HCT116 (cell line): ENCODE measurements at regions not wholly inside any gene's neighbourhood (a gene's known extent, or its start where the extent isn't known, plus 50 kb on each side); places are given as distances from the start of the nearest gene placed in this dataset.

ENCODE experiments used
- ATAC-seq: fragments of 200-7000 bp; cut with Tn5 transposase; 2 replicates; pipeline ENCODE4 v1.9.1; 2020; ENCODE audit warnings: mild to moderate bottlenecking, moderate library complexity
- BruUV-seq: library from RNA; stranded (reverse); fragments of 400-500 nt; replicated peaks from 2 replicates; lab custom pipeline; 2021; lab: Mats Ljungman, UMichigan
- CTCF ChIA-PET: fragments of 300-600 bp; sonication (Branson Sonifier 250); formaldehyde crosslinking; loops from one replicate; lab custom pipeline; 2021; ENCODE audit warnings: antibody characterized with exemption; lab: Charles Lee
- POLR2A ChIA-PET: fragments of 300-600, 350-600 bp; sonication (Branson Sonifier 250); formaldehyde crosslinking; loops from one replicate; lab custom pipeline; 2021; ENCODE audit warnings: antibody characterized with exemption; lab: Charles Lee
- RAD21 ChIA-PET, 2 experiments: fragments of 300-600 bp; sonication (Branson Sonifier 250); formaldehyde crosslinking; loops; one replicate each; lab custom pipeline; 2023; ENCODE audit warnings: low total read pairs in 2 of 2; ENCODE audit not compliant: uncharacterized antibody in 2 of 2, unreplicated experiment in 2 of 2, low non-redundant PET in 1 of 2; lab: Charles Lee
- DNase-seq: peaks from one replicate; pipeline ENCODE4 v3.0.0-alpha.2; 2010; ENCODE audit warnings: low read depth, low spot score
- H2AFZ ChIP-seq: fragments of 200-600 bp; shearing (Covaris generic), sonication (generic); 2 replicates; pipeline ENCODE4 v1.6.1; 2017; ENCODE audit warnings: low read depth, mixed run types, mixed read lengths, antibody characterized with exemption, low read length; ENCODE audit not compliant: poor library complexity, severe bottlenecking
- H3K27ac ChIP-seq: 2 replicates; pipeline ENCODE4 v1.5.1; 2012; ENCODE audit warnings: low read depth, low read length
- H3K27me3 ChIP-seq: fragments of 200-600 bp; sonication (generic); 2 replicates; pipeline ENCODE4 v1.6.1; 2016; ENCODE audit warnings: mixed run types, low read length, mixed read lengths; ENCODE audit not compliant: insufficient read depth
- H3K36me3 ChIP-seq, 2 experiments: fragments of 200-500 bp in 1 of 2; fragments of 200-600 bp in 1 of 2; sonication (Bioruptor generic) in 1 of 2; sonication (generic) in 1 of 2; 2 replicates each; pipeline versions ENCODE4 v1.5.1 to v1.6.1; 2014 to 2016; ENCODE audit warnings: low read length in 2 of 2, inconsistent platforms in 1 of 2, mixed read lengths in 1 of 2, mixed run types in 1 of 2; ENCODE audit not compliant: insufficient read depth in 2 of 2, control insufficient read depth in 1 of 2
- H3K4me1 ChIP-seq, 2 experiments: fragments of 200-600 bp in 1 of 2; sonication (generic) in 1 of 2; 2 replicates each; pipeline versions ENCODE4 v1.5.1 to v1.6.1; 2012 to 2017; ENCODE audit warnings: low read length in 2 of 2, inconsistent platforms in 1 of 2, mild to moderate bottlenecking in 1 of 2, mixed read lengths in 1 of 2, mixed run types in 1 of 2, moderate library complexity in 1 of 2; ENCODE audit not compliant: insufficient read depth in 2 of 2, control insufficient read depth in 1 of 2
- H3K4me2 ChIP-seq: fragments of 200-600 bp; sonication (generic); 2 replicates; pipeline ENCODE4 v1.6.1; 2017; ENCODE audit warnings: mixed run types, low read length, mixed read lengths
- H3K4me3 ChIP-seq, 2 experiments: fragments of 200-600 bp in 1 of 2; sonication (generic) in 1 of 2; replicated peaks in 1 of 2; 2 replicates each; pipeline ENCODE4 v1.5.1; 2011 to 2016; ENCODE audit warnings: low read length in 2 of 2, control low read depth in 1 of 2, low read depth in 1 of 2, mild to moderate bottlenecking in 1 of 2, mixed read lengths in 1 of 2, mixed run types in 1 of 2
- H3K79me2 ChIP-seq: fragments of 200-600 bp; sonication (generic); 2 replicates; pipeline ENCODE4 v1.6.1; 2017; ENCODE audit warnings: mild to moderate bottlenecking, mixed run types, low read length, moderate library complexity, mixed read lengths; ENCODE audit not compliant: insufficient read depth
- H3K9ac ChIP-seq: fragments of 200-600 bp; sonication (generic); 2 replicates; pipeline ENCODE4 v1.6.1; 2016; ENCODE audit warnings: low read length, mixed read lengths
- H3K9me2 ChIP-seq: fragments of 200-600 bp; sonication (generic), shearing (Covaris generic); 2 replicates; pipeline ENCODE4 v1.6.1; 2017; ENCODE audit warnings: mixed run types, mild to moderate bottlenecking, moderate library complexity; ENCODE audit not compliant: insufficient read depth
- H3K9me3 ChIP-seq, 2 experiments: fragments of 200-500 bp in 1 of 2; fragments of 200-600 bp in 1 of 2; sonication (Bioruptor generic) in 1 of 2; sonication (generic) in 1 of 2; 2 replicates each; pipeline ENCODE4 v1.6.1; 2014 to 2017; ENCODE audit warnings: low read length in 2 of 2, mixed read lengths in 2 of 2, inconsistent platforms in 1 of 2, low read depth in 1 of 2, mild to moderate bottlenecking in 1 of 2, mixed run types in 1 of 2, moderate library complexity in 1 of 2; ENCODE audit not compliant: control insufficient read depth in 1 of 2, insufficient read depth in 1 of 2
- H4K20me1 ChIP-seq: fragments of 200-600 bp; sonication (generic), shearing (Covaris generic); 2 replicates; pipeline ENCODE4 v1.6.1; 2017; ENCODE audit warnings: mixed run types, mild to moderate bottlenecking, moderate library complexity; ENCODE audit not compliant: insufficient read depth
- ATF3 ChIP-seq: IDR thresholded peaks from 2 replicates; pipeline ENCODE4 v1.6.1; 2012
- CBX3 ChIP-seq: IDR thresholded peaks from 2 replicates; pipeline ENCODE4 v1.6.1; 2012; ENCODE audit warnings: low read depth
- CEBPB ChIP-seq: IDR thresholded peaks from 2 replicates; pipeline ENCODE4 v1.6.1; 2012; ENCODE audit warnings: low read depth
- ELF1 ChIP-seq: IDR thresholded peaks from 2 replicates; pipeline ENCODE4 v1.6.1; 2012; ENCODE audit warnings: low read depth, borderline replicate concordance
- EZH2 ChIP-seq: fragments of 200-600 bp; sonication (generic); IDR thresholded peaks from 2 replicates; pipeline ENCODE4 v1.6.1; 2017; ENCODE audit warnings: antibody characterized with exemption, mixed run types
- EZH2phosphoT487 ChIP-seq: fragments of 200-600 bp; IDR thresholded peaks from 2 replicates; pipeline ENCODE4 v1.6.1; 2018; ENCODE audit warnings: antibody characterized with exemption, borderline replicate concordance
- FOSL1 ChIP-seq: IDR thresholded peaks from 2 replicates; pipeline ENCODE4 v1.6.1; 2012; ENCODE audit warnings: low read depth
- MAX ChIP-seq: IDR thresholded peaks from 2 replicates; pipeline ENCODE4 v1.6.1; 2012
- POLR2A ChIP-seq: IDR thresholded peaks from 2 replicates; pipeline ENCODE4 v1.7.0; 2011; ENCODE audit warnings: borderline replicate concordance; ENCODE audit not compliant: insufficient read depth, insufficient read length; ENCODE audit errors: extremely low read depth
- RAD21 ChIP-seq: IDR thresholded peaks from 2 replicates; pipeline ENCODE4 v1.6.1; 2012; ENCODE audit warnings: low read depth, mild to moderate bottlenecking
- SIN3A ChIP-seq: IDR thresholded peaks from 2 replicates; pipeline ENCODE4 v1.6.1; 2012; ENCODE audit warnings: low read depth
- SP1 ChIP-seq: IDR thresholded peaks from 2 replicates; pipeline ENCODE4 v1.6.1; 2012; ENCODE audit warnings: low read depth
- SRF ChIP-seq: IDR thresholded peaks from 2 replicates; pipeline ENCODE4 v1.6.1; 2012; ENCODE audit warnings: low read depth
- TCF7L2 ChIP-seq: IDR thresholded peaks from 2 replicates; pipeline ENCODE4 v1.7.0; 2011; ENCODE audit warnings: borderline replicate concordance, inconsistent platforms; ENCODE audit not compliant: insufficient read depth, insufficient read length; ENCODE audit errors: extremely low read depth
- YY1 ChIP-seq: IDR thresholded peaks from 2 replicates; pipeline ENCODE4 v1.6.1; 2011; ENCODE audit warnings: low read length, low read depth, moderate library complexity, mild to moderate bottlenecking; ENCODE audit not compliant: insufficient replicate concordance; ENCODE audit errors: extremely low read depth
- ZBTB33 ChIP-seq: IDR thresholded peaks from 2 replicates; pipeline ENCODE4 v1.6.1; 2011; ENCODE audit warnings: mild to moderate bottlenecking, low read length, moderate library complexity; ENCODE audit not compliant: insufficient replicate concordance; ENCODE audit errors: extremely low read depth
- ZFX ChIP-seq: fragments of 450-650 bp; IDR thresholded peaks from 2 replicates; pipeline ENCODE4 v1.6.1; 2017
- ZNF274 ChIP-seq: fragments of 200-500 bp; sonication (Bioruptor generic); IDR thresholded peaks from 2 replicates; pipeline ENCODE4 v1.6.1; 2014; ENCODE audit warnings: mild to moderate bottlenecking, low read depth, low read length, inconsistent platforms
- intact Hi-C: fragments of 100-400 bp; cut with micrococcal nuclease; formaldehyde crosslinking; loops from 2 replicates; pipeline ENCODE4 v1.10.0; 2022

GRCh38 chr2:19026261-19026660 lies 332.2 kb downstream of the OSR1 start:
- H3K9ac ChIP-seq: no peak overlapping the region
- no TSS peak for BruUV-seq
- no peaks in the 10 kb centered on the region for H3K9me3 ChIP-seq
- no peak overlapping the region for H3K4me3 ChIP-seq
- DNase-seq: no peak
- H3K79me2 ChIP-seq: no peaks in the 10 kb centered on the region
- CTCF ChIA-PET: no interaction called here
- no peak for TF ChIP-seq EZH2phosphoT487
- TF ChIP-seq ZFX: no peak
- no peak for TF ChIP-seq CBX3
- no peak for TF ChIP-seq CEBPB
- TF ChIP-seq ZNF274: no peak
- no peak for TF ChIP-seq ATF3
- TF ChIP-seq YY1: no peak
- no peak for TF ChIP-seq FOSL1
- TF ChIP-seq SRF: no peak
- no peak for TF ChIP-seq ZBTB33
- TF ChIP-seq EZH2: no peak
- no peak for TF ChIP-seq ELF1
- no peak for TF ChIP-seq MAX
- no peak for TF ChIP-seq RAD21
- no peak for TF ChIP-seq SP1
- TF ChIP-seq SIN3A: no peak
- no peak for TF ChIP-seq TCF7L2
- no peak for TF ChIP-seq POLR2A
- no peaks in the 10 kb centered on the region for H3K9me2 ChIP-seq
- no peak overlapping the region for H3K27ac ChIP-seq
- peaks cover 0 to 1% of the 10 kb centered on the region in 2 experiments; a peak in 2 of 4 replicates for H3K4me1 ChIP-seq
- no peaks in the 10 kb centered on the region for H4K20me1 ChIP-seq
- H3K36me3 ChIP-seq: no peaks in the 10 kb centered on the region
- POLR2A ChIA-PET: no interaction called here
- no peak overlapping the region for H2AFZ ChIP-seq
- intact Hi-C loops: no loop called here
- RAD21 ChIA-PET: no interaction called here
- no peak overlapping the region for H3K4me2 ChIP-seq
- no peak for ATAC-seq
- no peaks in the 10 kb centered on the region; the same call in 1 of the 2 replicates for H3K27me3 ChIP-seq
